HG02798 (cell line): ENCODE measurements at regions not wholly inside any gene's neighbourhood (a gene's known extent, or its start where the extent isn't known, plus 50 kb on each side); places are given as distances from the start of the nearest gene placed in this dataset.
"Not testable (repeated sequence)": the region's sequence is repeated elsewhere in the genome, so short reads cannot be mapped to it uniquely, and the experiment has no call there.

Source experiments
- ATAC-seq: cut with Tn5 transposase; IDR thresholded peaks from one replicate; pipeline ENCODE4 v1.9.1; 2021; ENCODE audit warnings: mild to moderate bottlenecking; ENCODE audit not compliant: unreplicated experiment, poor library complexity

DNA sequence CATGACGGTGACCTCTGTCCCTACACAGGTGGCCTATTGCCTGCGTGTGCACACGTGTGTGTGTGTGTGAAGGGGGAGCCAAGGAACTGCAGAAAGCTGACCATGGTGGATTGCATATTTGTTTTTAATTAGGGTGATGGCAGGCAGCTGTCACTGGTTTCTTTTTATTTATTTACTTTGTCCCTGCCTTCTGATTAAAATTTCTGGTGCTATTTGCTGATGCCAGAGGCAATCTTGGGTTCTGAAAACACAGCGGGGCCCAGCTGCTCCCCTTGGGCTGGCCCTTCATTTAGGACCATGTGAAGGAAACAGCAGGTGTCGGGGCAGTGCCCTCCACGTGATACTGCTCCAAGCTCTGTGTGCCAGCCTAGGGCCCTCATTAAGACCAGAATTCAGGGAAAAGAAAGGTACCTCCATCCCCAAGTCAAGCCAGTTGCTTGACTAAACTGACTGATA, 71.3 kb upstream of the PODXL start:
- no peak for ATAC-seq

DNA sequence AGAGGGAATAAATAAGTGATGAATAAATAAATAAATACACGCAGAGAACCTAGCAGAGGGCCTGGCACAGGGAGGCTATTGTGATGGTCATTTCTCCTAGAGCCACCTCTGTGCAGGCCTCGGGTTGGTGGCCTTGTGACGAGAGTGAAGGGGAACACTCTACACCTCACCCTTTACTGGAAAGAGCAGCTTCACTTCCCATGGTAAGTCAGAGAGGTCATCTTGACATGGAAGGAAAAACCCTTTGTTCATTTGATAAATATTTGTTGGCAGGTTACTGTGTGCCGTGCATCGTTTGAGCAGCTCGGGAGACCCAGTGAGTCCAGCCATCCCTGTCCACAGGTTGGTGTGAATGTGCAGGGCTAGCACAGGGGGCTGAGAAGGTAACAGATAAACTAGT, 70.2 kb upstream of the PODXL start:
- ATAC-seq = no peak

GRCh38 chr7:131625817-131626372, 69.5 kb upstream of the PODXL start:
- ATAC-seq = no peak

- ATAC-seq = not testable (repeated sequence)
These were observed 68.9 kb upstream of the PODXL start for GRCh38 chr7:131625345-131625744.

DNA sequence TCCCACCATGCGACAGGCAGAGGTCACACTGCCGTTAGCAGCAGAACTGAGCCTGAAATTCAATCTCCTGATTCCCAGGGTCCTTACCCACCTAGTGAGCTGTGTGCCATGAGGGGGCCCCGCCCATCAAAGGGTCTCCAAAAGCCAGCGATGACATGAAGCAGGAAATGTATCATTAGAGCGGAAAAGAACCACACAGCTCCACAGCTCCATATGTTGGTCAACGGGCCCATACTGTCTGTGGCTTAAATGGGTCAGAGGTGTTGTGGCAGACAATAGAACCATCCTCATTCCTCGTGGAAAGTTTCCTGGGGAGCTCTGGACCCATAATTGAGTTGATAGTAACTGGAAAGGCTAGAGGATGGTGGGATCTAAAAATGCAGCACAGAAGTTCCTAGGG, 68.1 kb upstream of the PODXL start:
- ATAC-seq = no peak

DNA sequence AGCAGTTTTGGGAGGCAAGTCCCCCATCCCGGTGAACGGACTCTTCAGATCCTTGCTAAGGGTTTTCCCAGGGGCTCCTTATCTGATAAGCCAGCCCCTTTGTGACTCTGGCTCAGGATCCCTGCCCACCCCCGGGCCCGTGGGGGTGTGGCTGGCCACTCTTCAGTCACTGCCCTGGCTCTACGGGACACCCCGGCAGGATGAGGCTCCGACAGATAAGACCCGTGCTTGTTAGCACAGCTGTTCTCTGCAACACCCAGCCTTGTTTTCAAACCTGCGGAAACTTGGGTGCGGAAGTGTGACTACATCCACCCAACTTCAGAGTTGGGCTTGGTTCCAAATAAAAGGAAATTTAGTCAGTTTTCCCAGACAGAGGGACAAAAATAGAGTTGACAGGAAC, 66.7 kb upstream of the PODXL start:
- ATAC-seq = no peak

DNA sequence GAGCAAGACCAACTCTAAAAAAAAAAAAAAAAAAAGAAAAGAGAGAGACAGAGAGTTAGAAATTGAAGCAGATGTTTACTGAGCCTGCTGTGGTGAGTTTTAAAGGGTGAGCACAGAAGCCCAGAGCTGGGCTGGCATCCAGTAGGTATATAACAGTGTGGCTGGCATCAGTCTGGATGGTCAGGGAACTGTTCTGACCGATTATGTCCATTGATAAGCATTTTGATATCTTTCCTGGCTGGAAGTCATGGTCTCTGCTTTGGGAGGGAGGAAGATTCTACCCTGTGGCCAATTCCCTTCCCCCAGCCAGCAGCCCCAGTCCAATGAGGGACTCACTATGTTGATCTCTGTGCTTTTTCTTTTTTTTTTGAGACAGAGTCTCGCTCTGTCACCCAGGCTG, 65.2 kb upstream of the PODXL start:
- no peak for ATAC-seq

DNA sequence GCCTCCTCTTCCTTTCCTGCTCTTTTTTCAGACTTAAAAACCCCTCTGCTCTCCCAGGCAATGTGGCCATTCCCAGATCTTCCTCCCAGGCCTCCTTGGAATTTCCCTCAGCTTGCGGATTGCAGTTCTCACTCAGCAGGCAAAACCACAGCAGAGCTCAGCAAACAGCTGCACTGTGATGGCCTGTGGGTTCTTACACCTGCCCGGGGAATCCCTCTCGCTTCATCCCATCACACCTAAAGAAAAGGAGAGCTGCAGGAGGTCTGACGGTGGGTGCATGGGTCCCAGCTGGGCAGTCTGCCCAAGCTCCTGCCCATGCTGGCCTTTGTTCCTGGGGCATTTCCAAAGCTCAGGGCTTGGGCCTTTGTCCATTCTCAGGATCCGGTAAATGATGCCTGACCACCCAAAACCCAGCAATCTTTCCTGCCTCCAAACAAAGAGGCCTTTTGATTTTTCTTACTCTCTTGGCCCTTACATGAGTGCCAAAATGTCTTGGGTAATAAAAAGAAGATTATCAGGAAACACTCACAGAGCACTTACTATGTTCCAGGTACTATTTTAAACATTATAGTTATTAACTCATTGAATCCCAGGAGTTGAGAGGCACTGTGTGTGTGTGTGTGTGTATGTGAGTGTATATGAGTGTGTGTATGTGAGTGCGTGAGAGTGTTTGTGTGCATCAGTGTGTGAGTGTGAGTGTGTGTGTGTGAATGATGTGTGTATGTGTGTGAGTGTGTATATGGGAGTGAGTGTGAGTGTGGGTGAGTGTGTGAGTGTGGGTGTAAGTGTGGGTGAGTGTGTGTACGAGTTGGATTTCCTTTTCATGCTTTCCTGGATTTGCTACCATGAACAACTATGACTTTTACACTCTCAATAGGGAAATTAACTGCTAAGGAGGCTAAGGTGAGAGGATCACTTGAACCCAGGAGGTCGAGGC, 64.5 kb upstream of the PODXL start:
- no peak for ATAC-seq

DNA sequence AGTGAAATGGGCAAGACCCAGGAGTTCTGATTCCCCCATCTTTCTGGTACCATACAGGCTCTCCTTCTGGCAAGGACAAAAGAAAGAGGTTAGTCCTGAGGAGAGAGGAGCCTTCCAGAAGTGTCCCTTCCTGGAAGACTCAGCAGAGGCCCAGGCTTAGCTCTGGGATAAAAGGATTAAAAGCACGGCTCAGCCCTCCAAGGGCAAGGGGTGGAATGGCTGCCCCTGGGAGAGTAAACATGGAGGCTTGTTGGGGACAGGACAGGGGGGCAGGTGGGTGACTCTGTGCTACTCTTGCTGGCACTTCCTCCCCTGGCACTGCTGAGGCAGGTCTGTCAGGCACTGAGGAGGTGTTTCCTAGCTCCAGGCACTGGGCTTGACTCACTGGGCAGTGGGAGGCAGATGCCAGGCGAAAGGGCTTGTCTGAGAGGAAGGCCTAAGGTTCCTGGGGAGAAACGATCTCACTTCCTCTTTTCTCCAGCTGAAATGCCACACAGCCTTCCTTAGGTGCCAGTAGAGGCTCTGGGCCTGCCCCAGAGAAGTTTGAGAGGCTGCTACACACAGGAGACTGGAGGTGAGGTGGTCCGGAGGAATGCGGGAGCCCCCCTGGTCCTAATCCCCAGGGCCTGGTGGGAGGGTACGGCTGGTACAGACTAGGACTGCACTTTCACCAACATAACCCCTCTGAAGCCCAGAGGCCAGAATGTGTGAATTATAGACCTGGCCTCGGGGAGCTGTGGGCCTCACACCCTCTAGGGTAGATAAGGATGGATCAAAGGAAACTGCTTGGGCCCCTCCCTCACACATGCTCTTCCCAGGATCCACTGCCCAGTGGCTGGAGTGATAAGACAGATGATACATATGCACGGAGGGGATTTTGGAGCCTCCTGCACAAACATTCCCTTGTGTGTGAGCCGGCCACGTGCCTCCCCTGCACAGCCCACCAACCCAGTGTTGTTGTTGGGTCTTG, 63.2 kb upstream of the PODXL start:
- ATAC-seq = no peak

DNA sequence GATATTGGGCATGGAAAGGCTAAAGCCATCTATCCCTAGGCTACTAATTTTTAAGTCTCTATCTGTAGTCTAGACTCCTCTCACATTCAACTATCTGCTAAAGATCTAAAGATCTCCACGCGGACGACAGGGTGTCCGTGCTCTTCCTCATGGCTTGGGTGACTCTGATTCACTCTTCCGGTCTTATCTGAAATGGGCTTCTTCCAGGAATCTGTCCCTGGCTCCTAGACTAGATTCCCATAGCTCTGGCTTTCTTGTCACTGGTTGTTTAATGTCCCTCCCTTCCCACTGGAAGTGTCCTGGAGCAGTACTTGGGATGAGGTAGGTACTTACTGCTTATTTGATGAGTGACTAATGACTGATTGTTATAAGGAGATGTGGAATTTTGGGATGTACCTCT, 62.0 kb upstream of the PODXL start:
- no peak for ATAC-seq

- ATAC-seq = no peak
These were observed 60.2 kb upstream of the PODXL start for GRCh38 chr7:131616487-131617200.

- no peak for ATAC-seq
These were observed 57.5 kb upstream of the PODXL start for GRCh38 chr7:131613909-131614308.

DNA sequence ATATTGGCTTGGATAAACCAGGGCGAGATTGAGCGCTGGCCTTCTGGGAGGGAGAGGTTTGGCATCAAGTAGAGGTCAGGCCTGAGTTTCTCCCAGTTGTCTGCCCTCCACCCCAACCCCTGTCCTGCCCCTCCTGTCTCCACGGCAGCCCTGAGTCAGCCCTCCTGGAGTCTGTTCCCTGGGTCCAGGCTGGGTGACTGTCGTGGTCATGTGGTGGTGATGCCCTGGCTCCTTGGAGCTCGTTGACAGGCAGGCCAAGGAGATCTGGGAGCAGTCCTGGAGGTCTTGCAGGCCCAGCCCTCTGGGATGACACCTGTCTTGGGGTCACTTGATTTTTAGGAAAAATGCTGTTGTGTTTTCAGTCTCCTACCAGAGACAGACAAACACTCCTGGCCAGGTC, 53.6 kb upstream of the PODXL start:
- ATAC-seq = no peak

- no peak for ATAC-seq
These were observed 51.7 kb upstream of the PODXL start for GRCh38 chr7:131608116-131608500.

- no peak for ATAC-seq
These were observed 51.1 kb upstream of the PODXL start for GRCh38 chr7:131607291-131608115.

DNA sequence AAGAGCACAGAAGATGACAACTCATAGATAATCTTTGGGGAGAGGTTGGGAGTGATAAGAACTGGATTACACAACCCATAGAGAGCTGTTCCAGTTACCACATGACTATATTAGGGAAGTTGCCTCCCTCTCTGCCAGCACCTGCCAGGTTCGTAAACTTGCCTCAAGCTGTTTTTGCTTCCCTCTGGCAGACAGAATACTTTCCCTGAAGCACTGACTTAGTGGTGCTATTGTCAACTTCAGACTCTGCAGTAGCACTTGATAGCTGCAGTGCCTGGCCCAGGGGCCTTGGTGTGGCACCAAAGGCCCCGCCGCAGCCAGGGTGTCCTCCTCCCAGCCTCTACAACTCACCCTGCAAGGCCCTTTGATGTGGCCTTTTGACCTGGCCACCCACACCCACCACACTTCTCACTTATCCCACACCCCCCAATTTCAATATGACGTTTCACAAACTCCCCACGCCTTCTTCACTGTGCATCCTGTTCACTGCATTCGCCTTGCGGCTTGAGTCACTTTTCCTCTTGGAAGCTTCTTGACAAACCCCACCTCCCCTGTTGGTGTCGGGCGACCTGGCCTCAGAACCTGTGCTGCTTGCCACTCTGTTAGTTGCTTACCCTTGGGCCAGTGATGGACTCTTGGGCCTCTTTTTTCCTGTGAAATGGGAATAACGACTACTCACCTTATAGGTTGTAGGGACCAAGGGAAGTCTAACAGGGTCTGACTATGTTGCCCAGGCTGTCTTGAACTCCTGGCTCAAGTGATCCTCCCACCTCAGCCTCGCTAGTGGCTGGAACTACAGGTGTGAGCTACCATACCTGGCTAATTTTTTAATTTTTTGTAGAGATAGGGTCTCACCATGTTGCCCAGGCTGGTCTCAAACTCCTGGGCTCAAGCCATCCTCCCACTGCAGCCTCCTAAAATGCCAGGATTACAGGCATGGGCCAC, 50.2 kb upstream of the PODXL start:
- no peak for ATAC-seq
